Gastrocnemius medialis (tissue), 4 donors: ENCODE measurements at regions not wholly inside any gene's neighbourhood (a gene's known extent, or its start where the extent isn't known, plus 50 kb on each side); places are given as distances from the start of the nearest gene placed in this dataset.
A peak's percentile ranks its signal among the peaks of the same experiment; 100 is the strongest.

ENCODE experiments used
- ATAC-seq, 2 donors: fragments of 150-250 bp; one replicate each; pipeline ENCODE4 v1.9.1; 2016
- DNase-seq, 2 donors: peaks; one replicate each; pipeline ENCODE4 v3.0.0-alpha.2; 2019
- H3K27ac ChIP-seq, 4 donors: fragments of 200-600 bp; sonication (generic); 1 replicate in 1 of 4; 2 replicates in 3 of 4; pipeline ENCODE4 v1.5.1; 2016 to 2018; ENCODE audit warnings: mild to moderate bottlenecking in 2 of 4, moderate library complexity in 1 of 4
- H3K27me3 ChIP-seq, 3 donors: fragments of 200-600 bp; sonication (generic) in 2 of 3; 1 replicate in 1 of 3; 2 replicates in 2 of 3; pipeline versions ENCODE4 v1.5.1 to v1.6.0; 2016 to 2019; ENCODE audit warnings: mild to moderate bottlenecking in 1 of 3, moderate library complexity in 1 of 3
- H3K36me3 ChIP-seq, 2 donors: fragments of 200-600 bp; sonication (generic) in 1 of 2; one replicate each; pipeline ENCODE4 v1.5.1; 2017 to 2018
- H3K4me1 ChIP-seq, 2 donors: fragments of 200-600 bp; sonication (generic) in 1 of 2; one replicate each; pipeline ENCODE4 v1.5.1; 2016 to 2017; ENCODE audit warnings: mild to moderate bottlenecking in 2 of 2
- H3K4me3 ChIP-seq, 4 donors: fragments of 200-600 bp; sonication (generic) in 3 of 4; 1 replicate in 1 of 4; 2 replicates in 3 of 4; pipeline ENCODE4 v1.5.1; 2016 to 2019; ENCODE audit warnings: mild to moderate bottlenecking in 2 of 4
- H3K9me3 ChIP-seq, 3 donors: fragments of 200-600 bp; sonication (generic) in 2 of 3; 1 replicate in 1 of 3; 2 replicates in 2 of 3; pipeline ENCODE4 v1.5.1; 2016 to 2019
- POLR2A ChIP-seq, 2 donors: fragments of 450-650 bp; IDR thresholded peaks; one replicate each; pipeline ENCODE4 v1.6.1; 2017; ENCODE audit warnings: antibody characterized with exemption in 2 of 2, mild to moderate bottlenecking in 2 of 2, moderate library complexity in 2 of 2
- in situ Hi-C, 4 donors: fragments of 200-750 bp; cut with MboI; loops; one replicate each; pipeline versions ENCODE4 v1.15.0 to v1.8.0; 2017; ENCODE audit warnings: low sequenced_read_pairs in 4 of 4
- intact Hi-C: fragments of 100-400 bp; cut with DNase I; formaldehyde crosslinking; loops from one replicate; pipeline ENCODE4 v1.15.1; 2023; ENCODE audit warnings: low total_unique reads
- TF ChIP-seq, protein P1 (sequence below), 5 experiments: fragments of 450-650 bp in 3 of 5; fragments of 200-600 bp in 2 of 5; sonication (generic) in 2 of 5; IDR thresholded peaks in 4 of 5; conservative IDR thresholded peaks in 1 of 5; 1 replicate in 4 of 5; 2 replicates in 1 of 5; pipeline ENCODE4 v1.5.1; 2016 to 2019; ENCODE audit warnings: antibody characterized with exemption in 5 of 5, mild to moderate bottlenecking in 3 of 5, moderate library complexity in 3 of 5

DNA sequence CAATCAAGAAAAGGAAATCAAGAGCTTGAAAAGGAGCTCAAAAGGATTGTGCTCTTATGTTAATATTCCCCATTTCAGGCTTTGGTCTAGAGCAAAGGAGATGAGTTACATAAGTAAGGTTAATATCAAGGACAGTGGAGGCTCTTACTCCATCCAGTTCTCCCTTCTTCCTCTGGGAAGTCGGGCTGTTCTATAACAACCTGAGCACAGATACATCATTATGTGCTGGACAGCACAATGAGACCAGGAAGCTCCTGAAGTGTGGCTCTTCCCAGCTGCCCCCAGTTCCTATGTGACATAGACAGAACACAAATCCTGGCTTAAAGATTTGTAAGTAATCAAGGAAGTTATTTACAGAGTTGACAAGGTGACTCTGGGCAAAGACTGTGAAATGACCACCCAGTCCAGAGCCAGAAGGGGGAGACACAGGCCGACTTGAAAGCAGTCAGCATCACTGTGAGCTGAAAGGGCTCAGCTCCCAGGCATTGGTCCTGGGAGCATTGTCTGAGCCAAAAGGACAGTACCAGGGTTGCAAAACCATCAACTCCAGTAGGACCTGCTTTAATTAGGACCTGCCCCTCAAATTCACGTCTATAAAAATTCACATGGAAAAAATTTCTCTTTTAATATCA, 917.6 kb upstream of the ACVR2A start:
- Histone ChIP-seq H3K27me3 (no peaks in the 10 kb centered on the region), H3K36me3 (no peaks in the 10 kb centered on the region), H3K4me1 (no peaks in the 10 kb centered on the region), H3K9me3 (no peaks in the 10 kb centered on the region), H3K4me3 (no peak overlapping the region), H3K27ac (no peak overlapping the region)
- ATAC-seq (peak; percentile 39 to 60), DNase-seq (peak; percentile 10 to 36)
- in situ Hi-C loops (loop anchor here in 1 of 4 donors (10.0 kb wide), 1 partner anchor 988 kb away; no protein-coding TSS in a partner anchor), intact Hi-C loops (loop anchor here (10.0 kb wide), 1 partner anchor 988 kb away; no protein-coding TSS in a partner anchor)
- no peak for TF ChIP-seq POLR2A (IDR thresholded peaks at IDR 0.05)
- TF ChIP-seq, protein P1, sequence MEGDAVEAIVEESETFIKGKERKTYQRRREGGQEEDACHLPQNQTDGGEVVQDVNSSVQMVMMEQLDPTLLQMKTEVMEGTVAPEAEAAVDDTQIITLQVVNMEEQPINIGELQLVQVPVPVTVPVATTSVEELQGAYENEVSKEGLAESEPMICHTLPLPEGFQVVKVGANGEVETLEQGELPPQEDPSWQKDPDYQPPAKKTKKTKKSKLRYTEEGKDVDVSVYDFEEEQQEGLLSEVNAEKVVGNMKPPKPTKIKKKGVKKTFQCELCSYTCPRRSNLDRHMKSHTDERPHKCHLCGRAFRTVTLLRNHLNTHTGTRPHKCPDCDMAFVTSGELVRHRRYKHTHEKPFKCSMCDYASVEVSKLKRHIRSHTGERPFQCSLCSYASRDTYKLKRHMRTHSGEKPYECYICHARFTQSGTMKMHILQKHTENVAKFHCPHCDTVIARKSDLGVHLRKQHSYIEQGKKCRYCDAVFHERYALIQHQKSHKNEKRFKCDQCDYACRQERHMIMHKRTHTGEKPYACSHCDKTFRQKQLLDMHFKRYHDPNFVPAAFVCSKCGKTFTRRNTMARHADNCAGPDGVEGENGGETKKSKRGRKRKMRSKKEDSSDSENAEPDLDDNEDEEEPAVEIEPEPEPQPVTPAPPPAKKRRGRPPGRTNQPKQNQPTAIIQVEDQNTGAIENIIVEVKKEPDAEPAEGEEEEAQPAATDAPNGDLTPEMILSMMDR (IDR thresholded peaks at IDR 0.05 in 4 of 5, conservative IDR thresholded peaks at IDR 0.05 in 1 of 5), result peak in 2 of 5 experiments; percentile 31

- Histone ChIP-seq H3K9me3 (no peaks in the 10 kb centered on the region), H3K36me3 (no peaks in the 10 kb centered on the region), H3K4me1 (peaks cover 6 to 8% of the 10 kb centered on the region in 2 donors), H3K4me3 (no peak overlapping the region), H3K27me3 (no peaks in the 10 kb centered on the region), H3K27ac (no peak overlapping the region)
- in situ Hi-C loops, result no loop called here
- DNase-seq (no peak), ATAC-seq (no peak)
- intact Hi-C loops, result no loop called here
- TF ChIP-seq, protein P1 (IDR thresholded peaks at IDR 0.05 in 4 of 5, conservative IDR thresholded peaks at IDR 0.05 in 1 of 5), result no peak
- no peak for TF ChIP-seq POLR2A (IDR thresholded peaks at IDR 0.05)
These were observed 926.5 kb upstream of the ACVR2A start for GRCh38 chr2:146918280-146918679.

GRCh38 chr2:146917431-146918042, 927.3 kb upstream of the ACVR2A start:
- H3K27ac ChIP-seq, result no peak overlapping the region
- no peaks in the 10 kb centered on the region for H3K9me3 ChIP-seq
- no peaks in the 10 kb centered on the region for H3K27me3 ChIP-seq
- intact Hi-C loops (no loop called here), in situ Hi-C loops (no loop called here)
- TF ChIP-seq, protein P1 (IDR thresholded peaks at IDR 0.05 in 4 of 5, conservative IDR thresholded peaks at IDR 0.05 in 1 of 5), result no peak
- TF ChIP-seq POLR2A (IDR thresholded peaks at IDR 0.05), result no peak
- ATAC-seq (no peak), DNase-seq (no peak)
- no peak overlapping the region for H3K4me3 ChIP-seq
- no peaks in the 10 kb centered on the region for H3K36me3 ChIP-seq
- peaks cover 6 to 8% of the 10 kb centered on the region in 2 donors for H3K4me1 ChIP-seq

DNA sequence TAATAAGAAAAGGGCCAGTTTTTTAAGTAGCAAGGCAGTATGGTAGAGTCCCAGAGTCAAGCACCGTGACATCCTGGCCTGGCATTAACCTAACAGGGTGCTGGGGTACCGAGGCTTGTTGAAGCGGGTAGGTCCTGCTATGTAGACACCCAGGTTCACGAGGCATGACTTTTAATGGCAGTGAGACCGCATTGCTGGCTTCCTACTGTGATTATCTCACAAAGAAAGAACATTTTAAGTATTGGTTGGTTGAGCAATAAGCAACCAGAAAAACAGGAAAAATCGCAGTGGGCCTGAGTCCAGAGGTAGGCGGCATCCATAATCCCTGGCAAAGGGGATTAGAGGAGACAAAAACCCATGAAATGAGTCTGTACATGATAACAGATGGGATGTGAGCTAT, 927.9 kb upstream of the ACVR2A start:
- no peak overlapping the region for H3K27ac ChIP-seq
- DNase-seq, result no peak
- TF ChIP-seq, protein P1 (IDR thresholded peaks at IDR 0.05 in 4 of 5, conservative IDR thresholded peaks at IDR 0.05 in 1 of 5), result no peak
- TF ChIP-seq POLR2A (IDR thresholded peaks at IDR 0.05), result no peak
- peaks cover 6 to 8% of the 10 kb centered on the region in 2 donors for H3K4me1 ChIP-seq
- H3K36me3 ChIP-seq, result no peaks in the 10 kb centered on the region
- H3K27me3 ChIP-seq, result no peaks in the 10 kb centered on the region
- no peak overlapping the region for H3K4me3 ChIP-seq
- in situ Hi-C loops (no loop called here), intact Hi-C loops (no loop called here)
- no peak for ATAC-seq
- no peaks in the 10 kb centered on the region for H3K9me3 ChIP-seq
